ENCODE measurements at regions not wholly inside any gene's neighbourhood (a gene's known extent, or its start where the extent isn't known, plus 50 kb on each side); places are given as distances from the start of the nearest gene placed in this dataset.

GRCh38 chr11:133597236-133597635 is 64.9 kb upstream of the OPCML start:
- H3K9me1 ChIP-seq (ENCODE audit: control insufficient read depth, insufficient read depth, low read length), result no peaks in the 10 kb centered on the region
- WGBS (ENCODE audit: insufficient coverage, low coverage, missing lambda C conversion rate), result 3% methylated on average over 3 of the region's 3 CpGs
- no peaks in the 10 kb centered on the region for H3K36me3 ChIP-seq (ENCODE audit: control insufficient read depth, insufficient read depth, low read length)
- no peaks in the 10 kb centered on the region for H4K20me1 ChIP-seq (replicated peaks; ENCODE audit: control insufficient read depth, insufficient read depth, low read length)
- H3K79me2 ChIP-seq (ENCODE audit: control insufficient read depth, insufficient read depth, low read length), result no peaks in the 10 kb centered on the region
- H3K4me3 ChIP-seq, result no peak overlapping the region
- H2AFZ ChIP-seq (ENCODE audit: low read depth, low read length), result no peak overlapping the region
- DNase-seq (ENCODE audit: extremely low read depth in 1 of 4, low spot score in 3 of 4) (no peak), FAIRE-seq (no peak), ATAC-seq (no peak)
- no TSS peak for BruUV-seq (replicated peaks)
- H3K27me3 ChIP-seq (ENCODE audit: control insufficient read depth in 2 of 2, insufficient read depth in 2 of 2, low read length in 2 of 2), result no peaks in the 10 kb centered on the region
- POLR2A ChIA-PET, result no interaction called here
- CTCF ChIA-PET (ENCODE audit: low intra/inter-chr PET ratio), result no interaction called here
- no peak overlapping the region for H3K9ac ChIP-seq (ENCODE audit: insufficient read depth in 1 of 2, low read depth in 2 of 2, low read length in 2 of 2)
- no peak overlapping the region for H3K27ac ChIP-seq (ENCODE audit: extremely low read depth, low read depth, low read length)
- in situ Hi-C loops (cut with MboI) (no loop called here), intact Hi-C loops (cut with micrococcal nuclease) (no loop called here)
- no peak overlapping the region for H3K4me2 ChIP-seq (ENCODE audit: insufficient read depth, low read length)
- no peaks in the 10 kb centered on the region for H3K9me3 ChIP-seq (replicated peaks; ENCODE audit: control insufficient read depth, insufficient read depth, low read depth, low read length)
- no peaks in the 10 kb centered on the region for H3K4me1 ChIP-seq (replicated peaks in 1 of 2; ENCODE audit: control insufficient read depth in 2 of 2, insufficient read depth in 2 of 2, low read length in 2 of 2)
- TF ChIP-seq, protein P1, sequence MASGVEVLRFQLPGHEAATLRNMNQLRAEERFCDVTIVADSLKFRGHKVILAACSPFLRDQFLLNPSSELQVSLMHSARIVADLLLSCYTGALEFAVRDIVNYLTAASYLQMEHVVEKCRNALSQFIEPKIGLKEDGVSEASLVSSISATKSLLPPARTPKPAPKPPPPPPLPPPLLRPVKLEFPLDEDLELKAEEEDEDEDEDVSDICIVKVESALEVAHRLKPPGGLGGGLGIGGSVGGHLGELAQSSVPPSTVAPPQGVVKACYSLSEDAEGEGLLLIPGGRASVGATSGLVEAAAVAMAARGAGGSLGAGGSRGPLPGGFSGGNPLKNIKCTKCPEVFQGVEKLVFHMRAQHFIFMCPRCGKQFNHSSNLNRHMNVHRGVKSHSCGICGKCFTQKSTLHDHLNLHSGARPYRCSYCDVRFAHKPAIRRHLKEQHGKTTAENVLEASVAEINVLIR (CRISPR knock-in tag; IDR thresholded peaks at IDR 0.05), result no peak
- TF ChIP-seq SMAD4 (CRISPR knock-in tag; conservative IDR thresholded peaks at IDR 0.05), result no peak
- no peak for TF ChIP-seq ZNF76 (CRISPR knock-in tag; IDR thresholded peaks at IDR 0.05; ENCODE audit: borderline replicate concordance)
- TF ChIP-seq MAFK (IDR thresholded peaks at IDR 0.05; ENCODE audit: low read length), result no peak
- TF ChIP-seq CAMTA2 (CRISPR knock-in tag; conservative IDR thresholded peaks at IDR 0.05), result no peak
- TF ChIP-seq ZNF584 (CRISPR knock-in tag; IDR thresholded peaks at IDR 0.05; ENCODE audit: low read depth), result no peak
- no peak for TF ChIP-seq RCOR1 (IDR thresholded peaks at IDR 0.05; ENCODE audit: borderline replicate concordance in 1 of 2, low read depth in 2 of 2, low read length in 2 of 2)
- TF ChIP-seq ZNF217 (CRISPR knock-in tag; IDR thresholded peaks at IDR 0.05), result no peak
- TF ChIP-seq ARID2 (IDR thresholded peaks at IDR 0.05), result no peak
- no peak for TF ChIP-seq TSHZ1 (CRISPR knock-in tag; IDR thresholded peaks at IDR 0.05)
- TF ChIP-seq ZFX (CRISPR knock-in tag; IDR thresholded peaks at IDR 0.05), result no peak
- TF ChIP-seq, protein P2, sequence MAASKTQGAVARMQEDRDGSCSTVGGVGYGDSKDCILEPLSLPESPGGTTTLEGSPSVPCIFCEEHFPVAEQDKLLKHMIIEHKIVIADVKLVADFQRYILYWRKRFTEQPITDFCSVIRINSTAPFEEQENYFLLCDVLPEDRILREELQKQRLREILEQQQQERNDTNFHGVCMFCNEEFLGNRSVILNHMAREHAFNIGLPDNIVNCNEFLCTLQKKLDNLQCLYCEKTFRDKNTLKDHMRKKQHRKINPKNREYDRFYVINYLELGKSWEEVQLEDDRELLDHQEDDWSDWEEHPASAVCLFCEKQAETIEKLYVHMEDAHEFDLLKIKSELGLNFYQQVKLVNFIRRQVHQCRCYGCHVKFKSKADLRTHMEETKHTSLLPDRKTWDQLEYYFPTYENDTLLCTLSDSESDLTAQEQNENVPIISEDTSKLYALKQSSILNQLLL (CRISPR knock-in tag; IDR thresholded peaks at IDR 0.05; ENCODE audit: borderline replicate concordance), result no peak
- TF ChIP-seq MBD2 (IDR thresholded peaks at IDR 0.05; ENCODE audit: borderline replicate concordance, low read depth), result no peak
- no peak for TF ChIP-seq NFIX (CRISPR knock-in tag; IDR thresholded peaks at IDR 0.05; ENCODE audit: low read depth)
- no peak for TF ChIP-seq KDM4B (IDR thresholded peaks at IDR 0.05; ENCODE audit: borderline replicate concordance in 2 of 2, low read depth in 1 of 2)
- no peak for TF ChIP-seq NFE2 (IDR thresholded peaks at IDR 0.05; ENCODE audit: low read depth)
- TF ChIP-seq BRD9 (IDR thresholded peaks at IDR 0.05; ENCODE audit: low read depth, partially characterized antibody), result no peak
